ENCODE measurements at regions not wholly inside any gene's neighbourhood (a gene's known extent, or its start where the extent isn't known, plus 50 kb on each side); places are given as distances from the start of the nearest gene placed in this dataset.

DNA sequence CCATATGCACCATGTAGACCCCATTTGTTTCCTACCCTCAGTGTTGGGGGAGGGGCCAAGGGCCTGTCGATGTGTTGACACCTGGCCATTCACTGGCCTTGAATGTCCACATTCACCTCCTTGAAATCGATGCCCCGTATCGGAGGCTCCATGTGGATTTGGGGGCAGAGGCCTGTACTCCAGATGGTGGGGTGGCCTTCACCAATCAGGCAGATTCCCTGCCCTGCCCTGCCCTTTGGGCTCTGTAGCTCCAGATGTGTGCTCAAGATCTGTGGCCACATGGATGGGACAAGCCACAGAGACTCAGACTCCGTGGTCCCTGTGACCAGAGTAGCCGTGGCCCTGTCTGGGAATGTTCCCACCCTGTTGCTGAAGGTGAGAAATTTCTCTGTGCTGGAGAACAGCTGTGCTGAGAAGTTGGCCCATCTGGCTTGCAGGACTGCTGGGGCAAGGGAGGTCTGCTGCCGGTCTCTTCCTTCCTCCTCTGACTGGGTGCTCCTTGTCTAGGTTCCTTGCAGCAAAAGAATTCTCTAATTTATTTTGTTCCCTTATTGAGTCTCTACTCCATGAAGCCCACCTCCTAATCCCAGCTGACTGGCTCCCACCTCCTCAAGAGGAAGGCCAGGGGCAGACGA lies 221.3 kb downstream of the SEC14L1 start:
- no peak for DNase-seq (ENCODE audit: extremely low read depth, low read depth)
- TF ChIP-seq, protein P1, sequence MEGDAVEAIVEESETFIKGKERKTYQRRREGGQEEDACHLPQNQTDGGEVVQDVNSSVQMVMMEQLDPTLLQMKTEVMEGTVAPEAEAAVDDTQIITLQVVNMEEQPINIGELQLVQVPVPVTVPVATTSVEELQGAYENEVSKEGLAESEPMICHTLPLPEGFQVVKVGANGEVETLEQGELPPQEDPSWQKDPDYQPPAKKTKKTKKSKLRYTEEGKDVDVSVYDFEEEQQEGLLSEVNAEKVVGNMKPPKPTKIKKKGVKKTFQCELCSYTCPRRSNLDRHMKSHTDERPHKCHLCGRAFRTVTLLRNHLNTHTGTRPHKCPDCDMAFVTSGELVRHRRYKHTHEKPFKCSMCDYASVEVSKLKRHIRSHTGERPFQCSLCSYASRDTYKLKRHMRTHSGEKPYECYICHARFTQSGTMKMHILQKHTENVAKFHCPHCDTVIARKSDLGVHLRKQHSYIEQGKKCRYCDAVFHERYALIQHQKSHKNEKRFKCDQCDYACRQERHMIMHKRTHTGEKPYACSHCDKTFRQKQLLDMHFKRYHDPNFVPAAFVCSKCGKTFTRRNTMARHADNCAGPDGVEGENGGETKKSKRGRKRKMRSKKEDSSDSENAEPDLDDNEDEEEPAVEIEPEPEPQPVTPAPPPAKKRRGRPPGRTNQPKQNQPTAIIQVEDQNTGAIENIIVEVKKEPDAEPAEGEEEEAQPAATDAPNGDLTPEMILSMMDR (IDR thresholded peaks at IDR 0.05; ENCODE audit: low read depth, low read length) = no peak

DNA sequence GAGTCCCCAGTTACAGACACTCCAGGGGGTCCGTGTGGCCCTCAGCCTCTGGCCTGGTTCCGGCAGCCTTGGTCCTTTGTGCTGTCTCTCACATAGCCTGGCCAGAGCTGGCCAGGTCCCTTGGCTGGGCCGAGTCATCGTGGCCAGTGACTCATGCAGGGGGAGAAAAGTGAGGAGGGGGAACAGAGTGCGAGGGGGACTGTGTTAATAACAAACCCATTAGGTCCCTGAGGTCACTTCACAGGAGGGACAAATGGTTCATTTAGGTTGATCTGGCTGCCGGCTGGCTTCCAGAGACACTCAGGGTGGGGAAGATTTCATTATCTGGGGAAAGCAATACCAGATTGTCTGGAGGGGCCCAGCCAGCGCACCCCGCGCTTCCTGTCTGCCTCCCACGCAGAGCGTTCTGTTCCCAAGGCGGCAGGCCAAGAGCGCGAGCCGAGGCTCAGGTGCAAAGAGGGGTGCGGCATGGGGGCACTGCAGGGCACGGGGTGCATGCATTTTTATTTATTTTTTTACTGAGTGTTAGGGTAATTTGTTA lies 223.1 kb downstream of the SEC14L1 start:
- no peak for DNase-seq (ENCODE audit: extremely low read depth, low read depth)
- TF ChIP-seq, protein P1 (IDR thresholded peaks at IDR 0.05; ENCODE audit: low read depth, low read length) = no peak

DNA sequence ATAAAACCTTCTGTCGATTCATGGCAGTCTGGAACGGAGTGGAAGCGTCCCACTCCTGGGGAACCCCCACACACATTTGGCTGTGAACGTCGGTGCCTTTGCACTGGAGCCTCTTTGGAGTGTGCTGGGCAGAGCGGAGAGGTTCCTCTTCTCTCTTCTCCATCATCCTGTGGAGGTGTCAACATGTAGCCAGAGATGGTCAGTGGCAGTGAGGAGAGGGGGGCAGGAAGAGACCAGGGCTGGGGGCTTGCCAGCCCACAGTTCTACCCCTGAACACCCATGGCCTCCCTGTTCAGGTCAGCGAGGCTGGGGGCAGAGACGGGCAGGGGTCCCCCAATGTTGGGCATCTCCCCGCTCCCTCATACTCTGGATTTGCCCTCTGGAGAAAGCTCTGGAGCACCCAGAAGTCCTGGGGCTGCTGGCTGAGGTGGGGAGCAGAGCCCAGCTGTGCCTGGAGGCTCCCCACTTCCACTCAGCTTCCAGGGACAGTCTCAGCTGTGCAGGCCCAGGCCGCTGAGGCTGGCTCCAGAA lies 223.7 kb downstream of the SEC14L1 start:
- TF ChIP-seq, protein P1 (IDR thresholded peaks at IDR 0.05; ENCODE audit: low read depth, low read length) = no peak
- no peak for DNase-seq (ENCODE audit: extremely low read depth, low read depth)

DNA sequence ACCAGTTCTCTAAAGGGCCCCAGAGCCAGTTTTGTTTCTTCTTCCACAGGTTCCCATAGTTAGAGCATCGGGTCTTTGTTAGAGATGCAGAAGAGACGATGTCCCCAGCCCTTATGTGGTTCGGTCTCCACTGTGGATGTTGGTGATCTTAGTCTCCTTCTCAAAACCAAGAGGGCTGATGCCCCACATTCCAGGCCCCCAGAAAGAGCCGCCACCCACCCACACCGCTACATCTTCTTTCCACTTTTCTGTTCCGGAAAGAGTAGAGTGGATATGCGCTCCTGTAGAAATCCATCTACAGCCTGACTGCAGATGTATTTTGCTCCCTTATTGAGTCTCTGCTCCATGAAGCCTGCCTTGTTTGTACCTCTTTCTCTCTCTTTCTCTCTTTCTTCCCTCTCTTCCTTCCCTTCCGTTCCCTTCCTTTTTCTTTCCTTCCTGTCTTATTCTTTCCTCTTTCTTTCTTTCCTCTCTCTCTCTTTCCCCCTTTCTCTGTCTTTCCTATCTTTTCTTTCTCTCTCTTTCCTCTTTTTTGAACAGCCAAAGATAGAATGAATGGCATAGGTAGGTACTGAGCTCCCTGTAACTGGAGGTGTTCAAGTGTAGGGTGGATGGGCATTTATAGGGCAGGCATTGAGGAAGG lies 224.3 kb downstream of the SEC14L1 start:
- no peak for DNase-seq (ENCODE audit: extremely low read depth, low read depth)
- TF ChIP-seq, protein P1 (IDR thresholded peaks at IDR 0.05; ENCODE audit: low read depth, low read length) = no peak

DNA sequence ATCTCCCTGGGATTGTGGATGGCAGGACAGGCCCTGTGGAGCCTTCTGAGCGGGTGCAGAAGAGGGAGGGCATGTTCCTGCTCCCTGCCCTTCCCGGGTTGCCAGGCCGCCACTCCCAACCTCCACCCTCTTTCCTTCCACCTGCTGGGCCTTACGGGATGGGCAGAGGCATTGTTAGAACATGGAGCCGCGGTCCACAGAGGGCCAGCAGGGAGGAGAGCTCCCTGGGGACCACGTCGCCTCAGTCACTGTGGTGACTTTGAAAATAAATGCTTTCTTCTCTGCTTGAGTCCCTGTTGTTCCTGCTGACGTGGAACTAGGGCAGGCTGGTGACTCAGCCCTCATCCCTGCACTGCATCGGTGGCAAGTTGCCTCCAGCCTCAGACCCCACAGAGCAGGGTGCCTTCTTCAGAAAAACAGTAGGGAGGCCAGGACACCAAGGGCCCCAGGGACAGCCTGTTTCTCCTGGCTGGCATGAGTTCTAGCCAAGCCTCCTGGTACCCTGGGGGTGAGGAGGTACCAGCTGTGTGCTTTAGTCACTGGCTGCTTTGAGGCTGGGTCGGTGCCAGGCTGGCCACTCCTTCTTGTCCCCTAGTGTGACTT lies 224.9 kb downstream of the SEC14L1 start:
- no peak for DNase-seq (ENCODE audit: extremely low read depth, low read depth)
- TF ChIP-seq, protein P1 (IDR thresholded peaks at IDR 0.05; ENCODE audit: low read depth, low read length) = no peak

DNA sequence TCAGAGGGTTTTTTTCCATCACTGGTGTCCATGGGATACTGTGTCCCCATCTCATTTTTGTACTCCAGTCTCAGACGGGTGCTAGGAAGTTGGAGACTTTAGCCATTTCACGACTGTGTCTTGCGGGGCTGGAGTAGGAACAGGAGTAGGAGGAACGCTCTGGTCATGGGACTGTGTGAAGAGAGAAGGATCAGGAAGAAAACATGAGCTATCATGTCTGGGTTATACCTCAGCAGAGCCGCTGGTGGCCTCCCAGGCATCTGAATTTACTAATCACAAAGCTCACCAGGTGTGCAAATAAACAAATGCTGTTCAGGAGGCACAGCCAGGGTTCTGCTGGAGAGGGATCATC lies 225.4 kb downstream of the SEC14L1 start:
- DNase-seq (ENCODE audit: extremely low read depth, low read depth) = no peak
- TF ChIP-seq, protein P1 (IDR thresholded peaks at IDR 0.05; ENCODE audit: low read depth, low read length) = no peak

Data from AG09319 (cell line).